UCSD-AML1 (cell line): ENCODE measurements at regions not wholly inside any gene's neighbourhood (a gene's known extent, or its start where the extent isn't known, plus 50 kb on each side); places are given as distances from the start of the nearest gene placed in this dataset.

ENCODE experiments used
- DNase-seq: peaks from one replicate; lab custom pipeline; 2025; ENCODE audit not compliant: unreplicated experiment; lab: John Stamatoyannopoulos, UW

GRCh38 chr12:13769966-13770365 lies 211.4 kb downstream of the GRIN2B start:
- no peak for DNase-seq

DNA sequence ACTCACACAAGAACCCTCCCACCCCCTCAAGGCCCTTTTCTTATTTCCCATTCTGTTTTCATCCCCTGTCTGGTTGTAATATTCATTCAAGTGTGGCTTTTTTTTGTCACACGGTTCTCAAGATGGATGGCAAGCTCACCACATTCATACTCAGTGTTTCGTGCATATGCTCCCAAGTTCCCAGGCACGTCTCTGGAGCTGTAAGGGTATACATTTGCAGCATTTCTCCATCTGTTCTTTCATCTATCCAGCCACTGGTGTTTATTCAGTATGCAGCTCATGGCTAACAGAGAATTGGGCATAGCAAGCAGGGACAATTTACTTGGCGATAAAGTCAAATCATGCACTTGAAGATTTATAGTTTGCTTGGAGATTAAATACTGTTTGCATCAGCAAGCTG lies 212.1 kb downstream of the GRIN2B start:
- DNase-seq, result no peak

- DNase-seq, result no peak
Observed at GRCh38 chr12:13764748-13765147, 216.7 kb downstream of the GRIN2B start.

- DNase-seq, result no peak
Observed at GRCh38 chr12:13749389-13749788, 232.0 kb downstream of the GRIN2B start.

DNA sequence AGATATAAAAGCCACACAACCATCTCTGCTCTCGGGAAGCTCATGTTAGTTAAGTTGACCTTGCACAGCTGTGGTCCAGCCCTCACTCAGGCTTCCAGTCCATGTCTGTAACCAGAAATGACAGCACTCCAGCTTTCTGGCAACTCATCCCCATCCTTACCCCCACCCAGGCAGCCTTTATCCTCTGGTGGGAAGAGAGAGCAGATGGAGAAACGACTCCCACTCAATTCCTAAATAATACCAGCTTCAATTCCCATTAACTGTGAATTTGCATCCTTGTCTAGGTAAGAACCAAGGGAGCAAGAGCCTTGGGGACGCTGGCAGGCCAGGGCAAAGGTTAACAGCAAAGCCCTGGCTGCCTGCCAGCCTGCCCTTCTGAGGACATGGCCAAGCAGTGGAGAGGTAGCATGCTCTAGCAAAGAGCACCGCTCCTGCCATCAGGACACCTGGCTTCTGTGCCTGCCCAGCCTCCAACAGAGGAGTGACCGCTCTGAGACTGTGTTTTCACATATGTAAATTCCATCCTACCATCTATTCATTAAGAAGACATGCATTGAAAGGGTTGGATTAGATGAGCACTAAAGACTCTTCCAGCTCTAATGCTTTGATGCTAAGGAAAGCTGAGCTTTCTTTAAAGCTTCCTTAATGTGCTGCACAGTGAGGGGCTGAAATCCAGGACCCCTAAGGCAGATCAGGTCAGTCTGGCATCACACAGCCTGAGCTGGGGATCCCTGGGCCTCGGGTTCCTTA lies 236.1 kb downstream of the GRIN2B start:
- no peak for DNase-seq

DNA sequence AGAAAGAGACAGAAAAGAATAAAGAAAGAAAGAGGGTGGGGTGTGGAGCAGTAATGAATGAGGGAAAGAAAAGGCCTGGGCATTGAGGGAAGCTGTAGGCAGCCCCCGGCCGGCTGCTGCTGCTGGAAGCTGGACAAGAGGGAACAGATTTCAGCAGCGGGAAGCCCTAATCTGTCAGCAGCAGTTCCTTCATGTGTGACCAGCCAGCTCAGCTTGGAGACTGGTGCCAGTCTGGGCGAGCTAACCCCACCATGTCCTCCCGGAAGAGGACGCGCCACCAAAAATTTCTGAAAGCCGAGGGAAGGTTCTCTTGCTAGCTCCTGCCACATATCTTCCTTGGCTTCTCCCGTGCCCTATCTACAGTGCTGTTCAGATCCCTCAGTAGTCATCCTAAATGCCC lies 236.8 kb downstream of the GRIN2B start:
- DNase-seq, result no peak

GRCh38 chr12:13740149-13740545 lies 241.3 kb downstream of the GRIN2B start:
- DNase-seq, result no peak

DNA sequence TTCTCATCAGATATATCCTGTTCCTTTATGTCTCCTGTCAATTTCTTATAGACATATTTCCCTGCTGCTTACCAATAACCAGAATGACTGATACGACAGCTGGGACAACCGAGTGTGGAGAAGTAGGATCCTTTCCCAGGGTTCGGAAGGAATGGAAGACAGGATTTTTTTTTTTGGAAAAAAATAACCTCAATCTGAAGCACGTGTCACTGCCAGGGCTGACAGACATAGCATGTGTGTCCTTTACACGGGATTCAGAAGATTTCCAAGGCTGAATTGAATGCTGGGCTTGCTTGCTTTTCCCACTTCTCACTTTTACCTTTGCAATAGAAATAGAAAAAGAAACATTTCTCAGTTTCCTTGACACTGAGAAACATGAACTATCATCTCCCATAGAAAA lies 245.7 kb downstream of the GRIN2B start:
- DNase-seq, result no peak

- DNase-seq, result no peak
Observed at GRCh38 chr12:13734584-13735152, 246.7 kb downstream of the GRIN2B start.

DNA sequence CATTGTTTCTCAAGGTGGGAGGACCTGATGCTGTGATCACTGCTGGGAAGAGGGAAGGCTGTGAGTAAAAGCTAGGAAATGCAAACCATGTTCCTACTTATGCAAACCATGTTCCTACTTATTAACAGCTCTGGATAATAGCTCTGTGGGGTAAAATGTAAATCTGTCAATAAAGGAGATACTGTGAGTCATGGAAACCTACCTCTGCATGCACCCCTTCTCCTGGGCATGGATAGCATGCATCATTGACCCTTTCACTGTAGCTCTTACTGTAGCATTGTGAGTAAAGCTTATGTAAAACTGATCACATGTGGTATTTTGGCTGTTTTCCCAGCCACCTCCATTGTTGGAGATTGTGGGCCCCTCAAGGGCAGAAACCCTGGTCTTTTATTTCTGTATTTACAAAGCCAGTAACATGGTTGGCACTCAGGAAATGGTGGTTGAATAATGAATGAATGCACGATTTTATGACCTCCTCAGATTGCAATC lies 253.7 kb downstream of the GRIN2B start:
- DNase-seq, result no peak

- no peak for DNase-seq
Observed at GRCh38 chr12:13725049-13725448, 256.4 kb downstream of the GRIN2B start.

DNA sequence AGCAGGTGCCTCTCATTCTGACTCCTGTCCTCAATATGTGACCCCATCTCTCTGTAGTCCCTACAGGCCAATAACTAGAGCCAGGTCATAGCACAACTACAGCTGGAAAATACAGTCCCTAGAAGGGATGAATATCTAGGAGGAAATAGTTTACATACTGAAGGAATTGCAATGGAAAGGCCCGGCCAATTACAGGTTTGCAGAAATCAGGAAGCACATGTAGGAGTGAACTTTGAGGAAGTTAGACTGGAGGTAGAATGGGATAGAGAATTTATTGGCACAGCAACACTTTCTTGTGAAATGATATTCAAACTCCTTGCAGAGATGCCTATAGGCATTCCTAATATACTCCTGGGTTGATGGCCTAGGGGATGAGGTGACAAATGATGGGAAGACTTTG lies 257.3 kb downstream of the GRIN2B start:
- no peak for DNase-seq

GRCh38 chr12:13719986-13720385 lies 261.4 kb downstream of the GRIN2B start:
- DNase-seq, result no peak

DNA sequence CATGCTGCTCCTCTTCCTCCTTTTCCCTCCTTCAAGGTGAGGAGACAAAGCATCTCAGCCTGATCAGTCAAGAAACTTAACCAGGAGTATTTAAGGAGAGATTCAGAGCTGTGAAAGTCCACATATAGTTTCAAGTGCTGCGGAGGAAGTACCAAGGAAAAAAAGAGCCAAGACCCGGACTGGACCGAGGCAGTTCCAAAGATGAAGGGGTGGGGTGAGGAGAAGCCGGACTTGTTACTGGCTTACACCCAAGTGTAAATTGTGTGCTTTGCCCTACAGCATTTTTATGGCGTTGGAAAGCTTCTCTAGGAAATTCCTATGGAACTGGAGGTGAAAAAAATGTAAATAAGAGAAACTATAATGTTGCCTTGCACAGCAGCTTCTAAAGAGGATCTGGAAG lies 263.1 kb downstream of the GRIN2B start:
- DNase-seq, result no peak

- no peak for DNase-seq
Observed at GRCh38 chr12:13716119-13716518, 265.3 kb downstream of the GRIN2B start.

DNA sequence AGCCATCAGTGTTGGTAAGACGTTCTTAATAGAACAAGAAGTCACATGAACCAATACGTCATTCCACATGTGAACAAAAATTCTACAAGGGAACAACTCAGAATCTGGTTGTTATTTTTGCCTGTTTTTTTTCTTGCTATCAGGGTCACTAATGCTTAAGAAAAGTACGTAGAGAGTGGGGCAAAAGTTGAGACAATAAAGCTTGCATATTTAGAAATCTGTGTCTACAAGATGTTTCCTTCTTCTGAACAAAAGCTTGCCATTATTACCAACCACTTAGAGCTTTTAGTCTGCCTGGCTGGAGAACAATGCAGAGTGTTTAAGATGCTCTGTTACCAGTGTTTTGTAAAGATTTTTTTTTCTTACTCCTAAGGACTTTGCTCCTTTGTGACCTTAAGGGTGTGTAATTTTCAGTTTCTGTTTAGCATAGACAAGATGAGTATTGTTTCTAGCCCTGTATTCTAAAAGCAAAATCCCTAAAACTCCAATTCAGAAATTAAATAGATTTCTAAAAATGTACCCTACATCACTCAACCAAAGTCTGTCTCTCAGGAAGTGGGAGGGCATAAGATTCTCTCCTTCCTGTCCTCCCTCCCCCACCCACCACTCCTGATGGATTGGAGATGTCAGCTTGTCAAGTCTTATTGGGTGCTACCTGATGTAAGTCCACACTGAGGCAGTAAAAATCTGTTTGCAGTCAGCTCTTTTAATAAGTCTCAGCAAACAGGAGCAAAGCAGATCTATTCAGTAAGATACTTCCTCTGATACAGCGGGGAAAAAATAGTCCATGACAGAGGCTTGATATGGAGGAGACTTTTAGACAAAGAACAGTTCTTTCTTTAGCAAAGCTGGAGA lies 267.6 kb downstream of the GRIN2B start:
- no peak for DNase-seq

DNA sequence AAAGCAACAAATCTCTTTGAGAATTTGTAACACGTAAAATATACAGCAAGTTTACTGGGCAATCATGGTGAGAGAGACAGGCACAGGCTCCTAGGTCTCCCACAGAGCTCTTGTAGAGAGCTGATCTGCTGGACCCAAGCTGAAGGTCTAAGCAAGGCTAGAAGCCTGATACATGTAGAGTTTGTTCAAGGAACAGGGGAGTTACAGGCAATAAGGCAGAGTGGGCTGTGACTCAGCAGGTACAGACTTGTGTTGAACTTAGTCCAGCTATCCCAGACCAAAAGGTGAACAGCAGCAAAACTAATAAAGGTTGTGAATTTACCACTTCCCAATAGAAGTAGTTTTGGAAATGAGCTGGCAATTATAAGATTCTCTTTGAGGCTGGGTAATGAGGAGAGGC lies 273.6 kb downstream of the GRIN2B start:
- no peak for DNase-seq

GRCh38 chr12:13702381-13702780 lies 279.0 kb downstream of the GRIN2B start:
- DNase-seq, result no peak

- DNase-seq, result no peak
Observed at GRCh38 chr12:13701502-13701901, 279.9 kb downstream of the GRIN2B start.

DNA sequence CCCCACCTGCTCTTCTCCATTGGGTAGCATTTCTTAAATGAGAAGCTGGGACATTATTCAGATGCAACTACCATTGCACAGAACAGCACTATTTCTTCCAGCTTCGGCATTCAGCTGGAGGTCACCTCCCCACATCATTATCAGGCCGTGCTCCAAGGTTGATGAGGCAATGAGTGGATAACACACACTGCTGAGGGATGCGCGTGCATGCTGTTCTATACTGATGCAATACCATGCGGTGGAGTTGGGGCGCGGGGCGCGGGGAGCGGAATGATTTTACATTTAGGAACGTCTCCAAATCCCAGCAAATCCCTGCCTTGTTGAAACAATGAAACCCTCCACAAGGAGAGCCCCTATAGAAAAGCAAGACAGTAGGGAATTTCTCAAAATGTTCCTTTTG lies 283.4 kb downstream of the GRIN2B start:
- no peak for DNase-seq

DNA sequence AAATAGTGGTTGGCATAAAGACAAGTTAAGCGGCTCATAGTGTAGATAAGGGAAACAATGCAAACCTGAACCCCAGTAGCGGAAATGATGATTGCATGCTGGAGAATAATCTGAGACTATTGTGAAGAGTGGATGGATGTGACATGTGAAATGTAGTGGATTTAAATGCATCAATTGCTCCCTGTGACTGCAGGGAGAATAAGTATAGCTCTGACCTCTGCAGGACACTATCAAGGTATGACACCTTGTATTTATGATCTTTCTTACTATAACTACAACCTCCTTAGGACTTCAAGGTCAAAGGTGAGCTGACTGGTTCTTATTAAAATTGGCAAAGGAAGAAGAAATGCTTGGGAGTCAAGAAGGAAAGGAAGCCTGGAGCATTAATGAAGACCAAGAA lies 285.6 kb downstream of the GRIN2B start:
- no peak for DNase-seq

- DNase-seq, result no peak
Observed at GRCh38 chr12:13692332-13692731, 289.1 kb downstream of the GRIN2B start.
